Mucosa of descending colon (tissue), 3 donors: ENCODE measurements at regions not wholly inside any gene's neighbourhood (a gene's known extent, or its start where the extent isn't known, plus 50 kb on each side); places are given as distances from the start of the nearest gene placed in this dataset.
A peak's percentile ranks its signal among the peaks of the same experiment; 100 is the strongest.

Experiments used
- ATAC-seq: fragments of 200-7000 bp; cut with Tn5 transposase; one replicate; pipeline ENCODE4 v1.9.1; 2020; ENCODE audit warnings: mild to moderate bottlenecking, moderate library complexity
- DNase-seq, 3 donors: peaks; one replicate each; pipeline ENCODE4 v3.0.0-alpha.2; 2020
- H3K36me3 ChIP-seq: fragments of 200-600 bp; one replicate; pipeline ENCODE4 v1.8.0; 2021; ENCODE audit warnings: low read depth, mild to moderate bottlenecking
- H3K4me1 ChIP-seq: fragments of 200-600 bp; one replicate; pipeline ENCODE4 v1.8.0; 2021; ENCODE audit warnings: low read depth, mild to moderate bottlenecking
- H3K4me3 ChIP-seq: fragments of 200-600 bp; one replicate; pipeline ENCODE4 v1.8.0; 2021; ENCODE audit warnings: mild to moderate bottlenecking
- H3K9me3 ChIP-seq: fragments of 200-600 bp; one replicate; pipeline ENCODE4 v1.8.0; 2021; ENCODE audit warnings: mild to moderate bottlenecking
- CTCF ChIP-seq: fragments of 200-600 bp; IDR thresholded peaks from one replicate; pipeline ENCODE4 v1.8.0; 2022; ENCODE audit warnings: antibody characterized with exemption, mild to moderate bottlenecking
- intact Hi-C, 2 donors: fragments of 100-400 bp; cut with DNase I in 1 of 2; cut with micrococcal nuclease in 1 of 2; formaldehyde crosslinking; loops; one replicate each; pipeline versions ENCODE4 v1.11.0 to v1.11.1; 2022; cut with DNase I, micrococcal nuclease
- donor health status: DM: no; HTN: no; CAD: no; lungs with moderate emphysema.
- donor health status: DM: no; HTN: no; CAD: no.
- donor health status: DM: no; HTN: yes; CAD: no.

GRCh38 chr11:8810540-8811301, 100.3 kb upstream of the AKIP1 start:
- ATAC-seq: peak; percentile 75
- no peaks in the 10 kb centered on the region for H3K9me3 ChIP-seq
- H3K4me1 ChIP-seq: peaks cover 41% of the 10 kb centered on the region
- H3K4me3 ChIP-seq: no peak overlapping the region
- intact Hi-C loops: no loop called here
- peak; percentile 85 to 88 (median 87) for DNase-seq
- no peaks in the 10 kb centered on the region for H3K36me3 ChIP-seq
- TF ChIP-seq CTCF: no peak

- DNase-seq (no peak), ATAC-seq (no peak)
- H3K4me3 ChIP-seq: no peak overlapping the region
- intact Hi-C loops: no loop called here
- no peak for TF ChIP-seq CTCF
- H3K9me3 ChIP-seq: no peaks in the 10 kb centered on the region
- peaks cover 37% of the 10 kb centered on the region for H3K4me1 ChIP-seq
- H3K36me3 ChIP-seq: no peaks in the 10 kb centered on the region
These were observed 99.4 kb upstream of the AKIP1 start for GRCh38 chr11:8811571-8811970.

DNA sequence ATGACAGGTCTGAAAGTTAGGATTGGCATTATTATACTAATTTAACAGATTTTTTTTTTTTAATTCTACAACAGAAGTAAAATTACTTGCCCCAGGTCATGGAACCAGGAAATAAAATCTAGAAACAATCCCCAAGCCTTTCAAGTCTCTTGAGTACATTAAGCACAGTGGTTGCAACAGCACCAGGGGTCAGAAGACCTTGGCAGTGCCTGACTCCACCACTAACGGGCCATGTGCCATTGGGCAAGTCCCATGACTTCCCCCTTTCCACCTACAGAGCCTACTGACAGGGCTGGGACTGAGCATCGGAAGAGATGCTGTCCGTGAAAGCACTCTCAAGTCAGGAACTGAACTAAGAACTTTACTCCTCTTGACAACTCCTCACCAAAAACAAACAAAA, 98.6 kb upstream of the AKIP1 start:
- intact Hi-C loops: no loop called here
- no peaks in the 10 kb centered on the region for H3K9me3 ChIP-seq
- no peak for ATAC-seq

GRCh38 chr11:8813658-8814057, 97.3 kb upstream of the AKIP1 start:
- DNase-seq (peak; percentile 68 to 79 (median 70)), ATAC-seq (peak; percentile 67)
- Histone ChIP-seq H3K36me3 (no peaks in the 10 kb centered on the region), H3K4me3 (no peak overlapping the region), H3K4me1 (peaks cover 21% of the 10 kb centered on the region), H3K9me3 (no peaks in the 10 kb centered on the region)
- intact Hi-C loops: no loop called here
- peak; percentile 48 for TF ChIP-seq CTCF

More for the DNA sequence above, 98.6 kb upstream of the AKIP1 start:
- TF ChIP-seq CTCF: no peak
- Histone ChIP-seq H3K36me3 (no peaks in the 10 kb centered on the region), H3K4me1 (peaks cover 31% of the 10 kb centered on the region), H3K4me3 (no peak overlapping the region)
- DNase-seq: peak in 1 of 3 donors; percentile 44

- no peaks in the 10 kb centered on the region for H3K9me3 ChIP-seq
- DNase-seq (peak in 1 of 3 donors; percentile 48), ATAC-seq (peak; percentile 78)
- peaks cover 14% of the 10 kb centered on the region for H3K4me1 ChIP-seq
- no peaks in the 10 kb centered on the region for H3K36me3 ChIP-seq
- intact Hi-C loops: no loop called here
- no peak for TF ChIP-seq CTCF
- no peak overlapping the region for H3K4me3 ChIP-seq
These were observed 96.6 kb upstream of the AKIP1 start for GRCh38 chr11:8814209-8814922.
